T-helper 2 cell treated with Interferon-gamma antibody and Interleukin-4, amounts not matched to agents 5 μg/mL and 100 μg/mL, for 36 hours (primary cell): ENCODE measurements at regions not wholly inside any gene's neighbourhood (a gene's known extent, or its start where the extent isn't known, plus 50 kb on each side); places are given as distances from the start of the nearest gene placed in this dataset.
"Not testable (repeated sequence)": the region's sequence is repeated elsewhere in the genome, so short reads cannot be mapped to it uniquely, and the experiment has no call there.

Experiments
- DNase-seq: peaks from one replicate; pipeline ENCODE4 v3.0.0; 2021; ENCODE audit warnings: low spot score
- H3K27ac Mint-ChIP-seq: one replicate; pipeline ENCODE4 v1.8.0; 2021; ENCODE audit warnings: mild to moderate bottlenecking, mixed read lengths
- H3K27me3 Mint-ChIP-seq: one replicate; pipeline ENCODE4 v1.8.0; 2021; ENCODE audit warnings: low read depth, mixed read lengths
- H3K36me3 Mint-ChIP-seq: one replicate; pipeline ENCODE4 v1.8.0; 2021; ENCODE audit warnings: low read depth, mixed read lengths
- H3K4me1 Mint-ChIP-seq: one replicate; pipeline ENCODE4 v1.8.0; 2021; ENCODE audit warnings: low read depth, mixed read lengths
- H3K4me3 Mint-ChIP-seq: one replicate; pipeline ENCODE4 v1.8.0; 2022; ENCODE audit warnings: mild to moderate bottlenecking, moderate library complexity, mixed read lengths
- H3K9me3 Mint-ChIP-seq: one replicate; pipeline ENCODE4 v1.8.0; 2021; ENCODE audit warnings: mixed read lengths

DNA sequence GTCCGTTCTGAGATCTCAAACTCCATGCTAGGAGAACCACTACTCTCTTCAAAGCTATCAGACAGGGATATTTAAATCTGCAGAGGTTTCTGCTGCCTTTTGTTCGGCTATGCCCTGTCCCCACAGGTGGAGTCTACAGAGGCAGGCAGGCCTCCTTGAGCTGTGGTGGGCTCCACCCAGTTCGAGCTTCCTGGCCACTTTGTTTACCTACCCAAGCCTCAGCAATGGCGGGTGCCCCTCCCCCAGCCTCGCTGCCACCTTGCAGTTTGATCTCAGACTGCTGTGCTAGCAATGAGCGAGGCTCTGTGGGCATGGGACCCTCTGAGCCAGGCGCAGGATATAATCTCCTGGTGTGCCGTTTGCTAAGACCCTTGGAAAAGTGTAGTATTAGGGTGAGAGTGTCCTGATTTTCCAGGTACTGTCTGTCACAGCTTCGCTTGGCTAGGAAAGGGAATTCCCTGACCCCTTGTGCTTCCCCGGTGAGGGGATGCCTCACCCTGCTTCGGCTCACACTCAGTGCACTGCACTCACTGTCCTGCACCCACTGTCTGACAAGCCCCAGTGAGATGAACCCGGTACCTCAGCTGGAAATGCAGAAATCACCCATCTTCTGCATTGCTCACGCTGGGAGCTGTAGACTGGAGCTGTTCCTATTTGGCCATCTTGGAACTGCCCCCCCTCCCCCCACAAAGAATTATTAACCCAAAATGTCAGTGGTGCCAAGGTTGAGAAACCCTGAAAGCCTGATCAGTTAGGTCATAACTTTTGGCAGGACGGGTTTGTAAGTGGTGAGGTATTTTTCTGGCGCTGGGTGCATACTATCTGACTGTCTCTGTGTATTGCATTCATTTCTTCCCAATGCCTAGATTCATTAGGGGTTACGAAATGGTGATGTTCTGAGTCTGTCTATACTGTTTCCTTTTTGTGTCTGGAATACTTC lies 181.4 kb downstream of the TEX29 start:
- not testable (repeated sequence) for H3K27ac Mint-ChIP-seq, H3K36me3 Mint-ChIP-seq, H3K4me3 Mint-ChIP-seq, H3K4me1 Mint-ChIP-seq, DNase-seq, H3K27me3 Mint-ChIP-seq, H3K9me3 Mint-ChIP-seq

DNA sequence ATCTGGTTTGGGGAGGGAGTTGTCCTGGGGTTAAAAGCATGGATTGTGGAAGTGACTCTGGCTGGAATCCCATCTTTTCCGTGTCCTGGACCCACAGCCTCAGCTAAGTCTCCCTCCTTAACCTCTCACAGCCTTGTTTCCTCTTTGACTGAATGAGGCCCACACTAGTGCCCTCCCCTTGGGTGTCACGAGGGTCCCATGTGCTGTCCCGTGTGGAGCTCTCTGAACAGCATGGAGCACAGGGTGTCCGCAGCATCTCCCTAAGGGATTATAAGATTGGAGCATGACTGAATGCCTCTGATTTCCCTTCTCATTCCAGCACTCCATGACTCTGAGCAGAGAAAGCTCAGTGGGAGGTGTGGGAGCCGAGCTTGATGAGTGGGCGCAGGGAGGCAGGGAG lies 182.5 kb downstream of the TEX29 start:
- no peak for DNase-seq
- H3K27me3 Mint-ChIP-seq: peaks cover 5% of the 10 kb centered on the region
- H3K9me3 Mint-ChIP-seq: no peaks in the 10 kb centered on the region
- H3K27ac Mint-ChIP-seq: no peak overlapping the region
- H3K36me3 Mint-ChIP-seq: no peaks in the 10 kb centered on the region
- no peaks in the 10 kb centered on the region for H3K4me1 Mint-ChIP-seq
- no peak overlapping the region for H3K4me3 Mint-ChIP-seq

DNA sequence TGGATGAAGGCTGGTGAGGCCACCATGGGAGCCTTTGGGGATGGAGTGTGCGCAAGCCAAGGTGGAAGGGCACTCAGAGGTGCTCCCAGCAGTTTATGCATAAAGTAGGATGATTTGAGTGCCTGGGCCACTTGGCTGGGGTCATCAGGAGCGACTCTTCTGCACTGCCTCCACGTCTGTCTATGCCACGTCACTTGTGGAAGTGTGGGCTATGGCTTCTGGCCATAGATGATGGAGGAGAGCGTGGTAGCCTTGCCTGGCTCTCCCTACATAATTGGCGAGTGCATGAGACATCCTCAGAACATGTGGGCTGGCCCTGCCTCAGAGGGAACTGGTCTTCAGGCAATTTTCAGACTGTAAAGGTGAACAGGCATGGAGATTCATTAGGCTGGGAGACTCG lies 182.9 kb downstream of the TEX29 start:
- Mint-ChIP-seq H3K4me1 (no peaks in the 10 kb centered on the region), H3K36me3 (no peaks in the 10 kb centered on the region), H3K27ac (no peak overlapping the region), H3K9me3 (no peaks in the 10 kb centered on the region), H3K27me3 (peaks cover 5% of the 10 kb centered on the region), H3K4me3 (no peak overlapping the region)
- no peak for DNase-seq

DNA sequence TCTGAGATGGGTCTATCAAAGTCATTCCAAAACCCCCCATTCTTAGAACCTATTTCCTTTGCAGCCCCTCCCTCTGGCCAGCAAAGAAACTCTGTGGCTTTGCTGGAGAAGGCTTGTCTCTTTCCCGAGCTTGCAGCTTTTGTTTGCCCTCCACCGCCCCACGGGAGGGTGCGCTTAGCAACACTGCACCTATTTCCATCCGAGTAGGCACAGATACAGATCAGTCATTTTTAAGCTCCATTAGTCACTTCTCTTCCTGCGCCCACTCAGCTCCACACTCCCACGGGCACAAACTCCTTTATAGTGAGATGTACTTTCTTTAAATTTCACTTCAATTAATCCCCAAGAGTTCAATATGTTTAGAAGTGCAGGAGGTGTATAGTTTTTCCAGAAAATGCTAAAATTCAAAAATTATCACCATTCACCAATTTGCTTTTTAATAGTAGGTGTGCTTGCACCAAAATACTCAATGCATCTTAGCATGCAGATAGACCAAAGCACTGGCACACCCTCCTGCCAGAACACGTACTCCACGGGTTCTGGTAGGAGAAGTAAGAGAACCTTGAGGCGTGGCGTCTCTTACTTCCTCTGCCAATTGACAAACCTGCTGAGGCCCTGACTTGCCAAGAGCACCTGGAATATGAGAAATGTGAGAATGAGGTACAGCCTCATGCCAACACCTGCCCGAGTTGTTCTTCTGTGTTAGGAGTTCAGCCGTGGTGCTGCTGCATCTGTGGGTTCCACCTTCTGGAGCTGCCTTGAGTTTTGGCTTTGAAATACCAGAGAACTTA lies 183.7 kb downstream of the TEX29 start:
- Mint-ChIP-seq H3K27ac (no peak overlapping the region), H3K27me3 (peaks cover 5% of the 10 kb centered on the region), H3K9me3 (no peaks in the 10 kb centered on the region), H3K4me3 (no peak overlapping the region), H3K36me3 (no peaks in the 10 kb centered on the region), H3K4me1 (no peaks in the 10 kb centered on the region)
- no peak for DNase-seq

DNA sequence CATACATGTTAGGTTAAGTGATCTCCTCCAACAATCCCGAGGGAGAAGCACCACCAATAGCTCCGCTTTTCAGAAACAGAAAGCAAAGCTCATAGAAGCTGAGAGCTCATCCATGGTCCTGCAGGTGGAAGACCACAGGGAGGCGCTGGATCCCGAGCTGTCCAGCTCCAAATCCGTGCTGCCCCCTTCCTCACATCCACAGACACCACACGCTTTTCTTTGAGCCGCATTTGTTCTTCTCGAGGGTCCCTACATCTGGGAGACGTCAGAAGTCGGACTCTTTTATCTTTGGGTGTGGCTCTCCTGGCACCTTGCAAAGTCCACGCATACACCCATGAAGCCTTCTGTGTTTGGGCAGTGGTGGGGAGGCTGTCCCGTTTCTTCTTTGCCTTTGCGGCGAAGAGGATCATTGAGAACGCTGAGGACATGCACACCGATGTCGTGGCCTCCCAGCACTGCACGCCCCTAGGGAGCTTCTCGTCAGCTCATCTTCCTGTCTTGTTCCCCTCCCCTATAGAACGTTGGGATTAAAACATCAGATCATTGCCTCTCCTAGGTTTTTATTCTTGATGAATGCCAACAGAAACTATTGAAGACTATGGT lies 184.8 kb downstream of the TEX29 start:
- Mint-ChIP-seq H3K4me3 (no peak overlapping the region), H3K9me3 (no peaks in the 10 kb centered on the region), H3K27ac (no peak overlapping the region), H3K27me3 (no peaks in the 10 kb centered on the region), H3K4me1 (no peaks in the 10 kb centered on the region), H3K36me3 (no peaks in the 10 kb centered on the region)
- no peak for DNase-seq

DNA sequence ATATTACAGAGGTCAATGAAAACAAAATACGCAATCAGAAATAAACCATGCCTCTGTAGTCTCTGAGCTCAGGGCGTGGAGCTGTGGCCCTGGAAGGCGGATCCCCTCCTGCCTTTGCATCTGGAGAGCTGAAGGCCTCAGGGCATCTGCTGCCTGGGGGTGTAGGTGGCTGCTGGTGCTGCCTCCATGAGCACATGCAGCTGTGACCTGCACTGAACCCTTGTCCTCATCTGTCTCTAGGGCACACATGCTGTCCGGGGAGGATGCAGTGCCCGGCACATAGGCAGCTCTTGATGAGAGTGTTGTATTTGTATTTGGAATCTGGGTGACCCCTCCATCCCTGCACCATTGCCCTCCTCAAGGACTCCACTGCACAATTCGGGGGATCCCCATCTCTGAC lies 185.7 kb downstream of the TEX29 start:
- Mint-ChIP-seq H3K9me3 (no peaks in the 10 kb centered on the region), H3K4me1 (no peaks in the 10 kb centered on the region), H3K36me3 (no peaks in the 10 kb centered on the region), H3K27me3 (no peaks in the 10 kb centered on the region), H3K27ac (no peak overlapping the region), H3K4me3 (no peak overlapping the region)
- DNase-seq: no peak

DNA sequence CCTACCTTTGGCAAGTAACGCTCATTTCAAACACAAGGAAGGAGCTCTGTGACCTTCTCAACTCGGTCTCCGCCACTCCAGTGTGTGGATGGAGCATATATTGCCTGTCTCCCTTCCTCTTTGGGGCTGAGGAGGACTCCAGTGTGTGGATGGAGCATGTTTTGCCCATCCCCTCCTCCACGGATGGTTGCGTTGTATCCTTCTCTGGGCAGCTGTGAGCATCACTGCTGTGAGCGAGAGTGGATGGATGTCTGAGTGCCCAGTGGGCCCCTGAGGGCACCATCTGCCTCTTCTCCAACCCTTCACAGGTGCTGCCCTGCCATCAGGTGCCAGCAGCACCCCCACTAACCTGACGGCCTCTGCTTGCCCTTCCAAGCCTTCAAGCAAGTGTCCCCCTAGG lies 186.2 kb downstream of the TEX29 start:
- Mint-ChIP-seq H3K27ac (no peak overlapping the region), H3K4me3 (no peak overlapping the region), H3K9me3 (no peaks in the 10 kb centered on the region), H3K27me3 (no peaks in the 10 kb centered on the region), H3K36me3 (no peaks in the 10 kb centered on the region), H3K4me1 (no peaks in the 10 kb centered on the region)
- no peak for DNase-seq

DNA sequence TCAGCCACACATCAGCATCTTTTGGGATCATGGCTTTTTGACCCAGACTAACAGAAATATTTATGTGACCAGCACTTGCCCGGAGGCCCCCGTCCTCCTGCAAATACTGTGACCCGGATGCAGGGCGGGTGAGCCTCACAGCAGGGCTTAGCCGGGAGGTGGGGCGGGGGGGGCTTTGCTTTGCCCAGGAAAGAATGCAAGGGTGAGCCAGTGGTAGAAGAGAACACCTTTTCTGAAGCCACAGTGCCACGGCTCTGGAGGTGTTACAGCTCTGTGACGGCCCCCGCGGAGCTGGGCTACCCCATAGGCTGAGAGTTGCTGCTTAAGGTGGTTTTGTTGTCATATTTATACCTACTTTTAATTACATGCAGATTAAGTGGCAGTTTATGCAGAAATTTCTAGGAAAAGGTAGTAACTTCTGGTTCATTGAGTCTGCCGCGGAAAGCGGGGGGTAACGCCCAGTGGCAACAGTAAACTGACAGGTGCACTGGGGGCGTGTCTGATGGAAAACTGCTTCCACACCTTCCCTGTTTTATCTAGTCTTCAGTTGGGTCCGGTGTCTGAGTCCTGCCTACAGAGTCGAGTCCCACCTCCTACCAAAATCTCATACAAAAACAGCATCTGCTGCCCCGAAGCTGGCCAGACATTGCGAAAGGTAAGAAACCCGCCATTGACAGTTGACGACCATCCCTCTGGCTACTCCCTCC lies 187.9 kb downstream of the TEX29 start:
- H3K4me1 Mint-ChIP-seq: no peaks in the 10 kb centered on the region

DNA sequence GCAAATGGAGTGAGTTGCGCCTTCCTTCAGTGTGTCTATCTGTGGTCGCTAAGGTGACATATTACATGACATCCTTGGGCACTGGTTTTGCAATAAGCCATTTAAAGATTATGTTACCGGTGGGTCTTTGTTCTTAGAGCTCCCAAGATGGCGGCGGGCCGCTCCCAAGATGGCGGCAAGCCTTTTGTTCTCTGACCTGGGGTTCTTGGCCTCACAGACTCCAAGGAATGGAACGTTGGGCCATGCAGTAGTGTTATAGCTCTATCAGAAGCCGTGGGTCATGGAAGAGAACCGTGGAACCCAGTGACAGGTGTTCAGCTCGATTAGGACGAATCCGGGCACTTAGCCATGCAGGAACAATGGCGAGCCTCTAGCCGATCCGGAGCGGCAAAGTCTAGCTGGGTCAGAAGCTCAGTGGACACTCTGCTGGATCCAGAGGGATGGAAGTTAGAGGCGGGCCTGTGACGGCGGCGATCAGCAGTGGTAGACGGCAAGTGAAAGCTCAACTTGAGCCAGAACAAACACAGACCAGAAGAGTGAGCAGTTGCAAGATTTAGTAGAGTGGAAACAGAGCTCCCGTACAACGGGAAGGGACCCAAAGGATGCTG lies 188.6 kb downstream of the TEX29 start:
- no peak for DNase-seq

More for the DNA sequence above, 187.9 kb downstream of the TEX29 start:
- Mint-ChIP-seq H3K27ac (no peak overlapping the region), H3K4me3 (no peak overlapping the region), H3K9me3 (no peaks in the 10 kb centered on the region), H3K36me3 (no peaks in the 10 kb centered on the region), H3K27me3 (no peaks in the 10 kb centered on the region)
- DNase-seq: no peak

DNA sequence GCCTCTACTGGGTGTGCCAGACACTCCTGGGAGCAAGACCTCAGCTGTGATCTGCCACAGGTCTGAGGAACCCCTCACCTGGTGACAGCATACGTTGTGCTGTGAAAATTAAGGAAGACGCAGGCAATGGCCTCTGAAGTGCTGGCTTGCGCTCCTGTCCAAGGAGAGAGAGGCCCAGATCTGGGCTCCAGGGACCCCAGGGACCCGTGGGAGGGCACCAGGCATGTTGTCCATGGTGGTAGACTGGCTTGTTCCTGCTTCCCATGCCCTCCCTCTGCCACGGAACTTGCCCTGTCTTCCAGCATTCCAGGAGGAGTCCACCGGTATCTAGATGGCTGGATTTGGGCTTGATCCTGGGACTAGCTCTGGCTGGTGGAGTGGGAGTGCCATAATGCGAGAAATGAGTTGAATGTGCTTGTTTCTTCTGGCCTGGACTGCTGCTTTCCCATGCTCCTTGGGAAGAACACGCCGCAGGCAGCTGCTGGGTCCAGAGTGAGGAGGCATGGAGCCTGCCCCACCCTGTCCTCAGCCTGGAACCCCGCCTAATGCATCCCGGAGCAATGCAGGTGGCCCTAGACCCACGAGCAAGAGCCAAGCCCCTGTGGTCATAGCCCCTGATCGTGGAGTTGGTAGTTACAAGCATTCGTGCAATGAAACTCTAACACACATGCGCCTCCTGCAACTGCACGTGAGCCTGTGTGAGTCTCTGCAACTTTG lies 190.2 kb downstream of the TEX29 start:
- Mint-ChIP-seq H3K9me3 (no peaks in the 10 kb centered on the region), H3K4me1 (no peaks in the 10 kb centered on the region), H3K36me3 (no peaks in the 10 kb centered on the region), H3K27ac (no peak overlapping the region), H3K4me3 (no peak overlapping the region), H3K27me3 (no peaks in the 10 kb centered on the region)
- DNase-seq: no peak

More for the DNA sequence above, 188.6 kb downstream of the TEX29 start:
- no peak overlapping the region for H3K27ac Mint-ChIP-seq
- no peaks in the 10 kb centered on the region for H3K36me3 Mint-ChIP-seq
- H3K4me1 Mint-ChIP-seq: no peaks in the 10 kb centered on the region
- no peaks in the 10 kb centered on the region for H3K27me3 Mint-ChIP-seq
- H3K4me3 Mint-ChIP-seq: no peak overlapping the region
- no peaks in the 10 kb centered on the region for H3K9me3 Mint-ChIP-seq

DNA sequence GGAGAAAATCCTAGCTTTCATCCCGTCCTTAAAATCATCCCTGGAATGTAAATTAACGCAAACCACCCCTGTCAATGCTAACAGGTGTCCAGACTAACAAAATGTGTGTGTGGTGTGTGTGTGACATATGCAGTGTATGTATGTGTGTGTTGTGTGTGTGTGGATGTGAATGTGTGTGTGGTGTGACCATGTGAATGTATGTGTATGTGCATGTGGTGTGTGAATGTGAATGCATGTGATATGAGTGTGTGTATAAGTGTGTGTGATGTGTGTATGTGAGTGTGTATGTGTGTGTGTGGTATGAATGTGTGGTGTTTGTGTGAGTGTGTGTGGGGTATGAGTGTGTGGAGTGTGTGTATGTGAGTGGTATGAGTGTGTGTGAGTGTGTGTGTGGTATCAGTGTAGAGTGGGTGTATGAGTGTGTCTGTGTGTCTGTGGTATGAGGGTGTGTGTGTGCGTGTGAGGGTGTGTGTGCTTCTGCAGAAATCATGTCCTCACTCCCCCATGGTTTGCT lies 190.8 kb downstream of the TEX29 start:
- H3K4me1 Mint-ChIP-seq: no peaks in the 10 kb centered on the region
- H3K27ac Mint-ChIP-seq: no peak overlapping the region
- H3K4me3 Mint-ChIP-seq: no peak overlapping the region
- no peaks in the 10 kb centered on the region for H3K36me3 Mint-ChIP-seq
- DNase-seq: no peak
- no peaks in the 10 kb centered on the region for H3K27me3 Mint-ChIP-seq
- H3K9me3 Mint-ChIP-seq: no peaks in the 10 kb centered on the region

DNA sequence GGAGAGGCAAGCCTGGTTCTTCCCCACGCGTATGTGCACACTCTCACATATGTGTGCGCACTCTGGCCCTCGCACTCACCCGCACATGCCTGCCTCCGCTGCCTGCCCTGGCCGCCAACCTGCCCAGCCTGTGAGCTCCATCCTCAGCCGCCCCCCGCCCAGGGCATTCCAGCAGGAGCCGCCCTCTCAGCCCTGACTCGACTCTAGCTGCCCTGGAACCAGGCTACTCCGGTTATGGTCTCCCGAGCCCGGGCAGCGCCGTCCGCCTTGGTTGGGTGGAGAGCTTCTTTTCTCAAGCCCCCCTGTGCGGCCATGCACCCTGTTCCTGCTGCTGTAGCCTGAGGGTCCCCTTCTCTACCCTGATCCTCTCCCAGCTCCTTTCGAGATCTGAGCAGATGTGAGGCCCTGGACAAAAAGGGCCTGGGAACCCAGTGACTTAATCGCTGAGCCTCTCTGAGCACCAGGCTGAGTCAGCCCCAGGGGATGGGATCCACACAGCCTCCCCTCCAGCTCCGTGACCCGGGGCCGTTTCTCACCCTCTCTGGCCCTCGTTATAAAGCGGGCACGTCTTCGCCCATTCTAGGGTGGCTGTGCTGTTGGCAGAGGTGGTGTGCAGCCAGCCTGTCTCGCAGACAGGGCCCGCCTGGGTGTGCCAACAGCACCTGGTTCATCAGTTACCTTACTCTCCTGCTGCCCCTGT lies 191.5 kb downstream of the TEX29 start:
- Mint-ChIP-seq H3K27me3 (no peaks in the 10 kb centered on the region), H3K9me3 (no peaks in the 10 kb centered on the region), H3K27ac (no peak overlapping the region), H3K4me1 (no peaks in the 10 kb centered on the region), H3K4me3 (no peak overlapping the region), H3K36me3 (no peaks in the 10 kb centered on the region)
- DNase-seq: no peak
